SU-DHL-6 (cell line): ENCODE measurements at regions not wholly inside any gene's neighbourhood (a gene's known extent, or its start where the extent isn't known, plus 50 kb on each side); places are given as distances from the start of the nearest gene placed in this dataset.

Experiments
- EZH2phosphoT487 ChIP-seq: fragments of 200-600 bp; sonication (generic), shearing (Covaris generic); conservative IDR thresholded peaks from 2 replicates; pipeline ENCODE4 v1.6.1; 2018; ENCODE audit warnings: mild to moderate bottlenecking, antibody characterized with exemption, low read length, moderate library complexity, mixed read lengths
- TF ChIP-seq, protein P1 (sequence below): fragments of 200-600 bp; sonication (generic); IDR thresholded peaks from one replicate; pipeline ENCODE4 v1.5.1; 2017; ENCODE audit warnings: antibody characterized with exemption, mild to moderate bottlenecking, low read length, moderate library complexity; ENCODE audit not compliant: insufficient read depth, poor library complexity, severe bottlenecking

DNA sequence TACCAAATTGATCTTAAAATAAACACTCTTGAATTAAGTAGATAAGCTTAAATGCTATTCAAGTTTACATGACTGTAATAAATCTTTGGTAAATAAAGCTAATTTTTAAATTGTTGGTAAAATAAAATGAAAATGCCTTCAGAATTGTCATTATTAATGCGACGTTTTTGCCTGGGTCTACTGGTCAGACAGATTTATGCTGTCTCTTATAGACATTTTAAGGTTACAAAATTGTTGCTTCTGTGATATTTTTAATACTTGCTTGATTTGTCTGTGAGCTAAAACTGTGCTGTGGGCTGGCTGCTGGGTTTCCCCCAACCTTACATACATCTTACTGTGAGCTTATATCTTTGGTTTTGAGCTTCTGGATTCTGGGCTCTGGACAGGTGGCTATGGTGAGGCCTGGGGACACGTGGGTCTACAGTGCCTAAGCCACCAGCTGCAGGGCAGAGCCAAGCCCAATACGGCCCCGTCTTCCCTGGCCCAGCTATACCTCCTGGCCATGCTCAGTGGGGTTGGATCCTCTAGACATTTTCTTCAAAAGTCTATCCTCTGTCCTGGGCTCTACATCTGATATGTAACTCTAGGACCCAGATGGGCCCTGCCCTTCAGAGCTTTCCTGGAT is 81.4 kb downstream of the ETS2 start:
- TF ChIP-seq, protein P1, sequence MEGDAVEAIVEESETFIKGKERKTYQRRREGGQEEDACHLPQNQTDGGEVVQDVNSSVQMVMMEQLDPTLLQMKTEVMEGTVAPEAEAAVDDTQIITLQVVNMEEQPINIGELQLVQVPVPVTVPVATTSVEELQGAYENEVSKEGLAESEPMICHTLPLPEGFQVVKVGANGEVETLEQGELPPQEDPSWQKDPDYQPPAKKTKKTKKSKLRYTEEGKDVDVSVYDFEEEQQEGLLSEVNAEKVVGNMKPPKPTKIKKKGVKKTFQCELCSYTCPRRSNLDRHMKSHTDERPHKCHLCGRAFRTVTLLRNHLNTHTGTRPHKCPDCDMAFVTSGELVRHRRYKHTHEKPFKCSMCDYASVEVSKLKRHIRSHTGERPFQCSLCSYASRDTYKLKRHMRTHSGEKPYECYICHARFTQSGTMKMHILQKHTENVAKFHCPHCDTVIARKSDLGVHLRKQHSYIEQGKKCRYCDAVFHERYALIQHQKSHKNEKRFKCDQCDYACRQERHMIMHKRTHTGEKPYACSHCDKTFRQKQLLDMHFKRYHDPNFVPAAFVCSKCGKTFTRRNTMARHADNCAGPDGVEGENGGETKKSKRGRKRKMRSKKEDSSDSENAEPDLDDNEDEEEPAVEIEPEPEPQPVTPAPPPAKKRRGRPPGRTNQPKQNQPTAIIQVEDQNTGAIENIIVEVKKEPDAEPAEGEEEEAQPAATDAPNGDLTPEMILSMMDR, result no peak
- no peak for TF ChIP-seq EZH2phosphoT487
